GM19193 (cell line): ENCODE measurements at regions not wholly inside any gene's neighbourhood (a gene's known extent, or its start where the extent isn't known, plus 50 kb on each side); places are given as distances from the start of the nearest gene placed in this dataset.

Source experiments
- POLR2A ChIP-seq: IDR thresholded peaks from 4 replicates; pipeline ENCODE4 v1.6.1; 2011; ENCODE audit not compliant: insufficient read depth, insufficient read length; ENCODE audit errors: extremely low read depth

- no peak for TF ChIP-seq POLR2A
These were observed 144.5 kb upstream of the RUNX3 start for GRCh38 chr1:25074351-25075227.

GRCh38 chr1:25073640-25074270 lies 143.7 kb upstream of the RUNX3 start:
- no peak for TF ChIP-seq POLR2A

GRCh38 chr1:25072461-25072860 lies 142.4 kb upstream of the RUNX3 start:
- TF ChIP-seq POLR2A = no peak

- TF ChIP-seq POLR2A = no peak
These were observed 138.8 kb upstream of the RUNX3 start for GRCh38 chr1:25068829-25069228.

- no peak for TF ChIP-seq POLR2A
These were observed 138.2 kb upstream of the RUNX3 start for GRCh38 chr1:25068316-25068715.

- TF ChIP-seq POLR2A = no peak
These were observed 137.6 kb upstream of the RUNX3 start for GRCh38 chr1:25067518-25068251.

GRCh38 chr1:25066731-25067517 lies 136.8 kb upstream of the RUNX3 start:
- no peak for TF ChIP-seq POLR2A

- no peak for TF ChIP-seq POLR2A
These were observed 136.2 kb upstream of the RUNX3 start for GRCh38 chr1:25066256-25066655.

GRCh38 chr1:25065795-25066238 lies 135.7 kb upstream of the RUNX3 start:
- no peak for TF ChIP-seq POLR2A

GRCh38 chr1:25065321-25065721 lies 135.2 kb upstream of the RUNX3 start:
- no peak for TF ChIP-seq POLR2A

GRCh38 chr1:25064465-25065240 lies 134.6 kb upstream of the RUNX3 start:
- no peak for TF ChIP-seq POLR2A

- no peak for TF ChIP-seq POLR2A
These were observed 133.7 kb upstream of the RUNX3 start for GRCh38 chr1:25063591-25064416.

GRCh38 chr1:25062621-25063255 lies 132.7 kb upstream of the RUNX3 start:
- TF ChIP-seq POLR2A = no peak
